ENCODE measurements at regions not wholly inside any gene's neighbourhood (a gene's known extent, or its start where the extent isn't known, plus 50 kb on each side); places are given as distances from the start of the nearest gene placed in this dataset.
"Not testable (repeated sequence)": the region's sequence is repeated elsewhere in the genome, so short reads cannot be mapped to it uniquely, and the experiment has no call there.

GRCh38 chr14:43789458-43789857 lies 717.6 kb downstream of the FSCB start:
- TF ChIP-seq, protein P1, sequence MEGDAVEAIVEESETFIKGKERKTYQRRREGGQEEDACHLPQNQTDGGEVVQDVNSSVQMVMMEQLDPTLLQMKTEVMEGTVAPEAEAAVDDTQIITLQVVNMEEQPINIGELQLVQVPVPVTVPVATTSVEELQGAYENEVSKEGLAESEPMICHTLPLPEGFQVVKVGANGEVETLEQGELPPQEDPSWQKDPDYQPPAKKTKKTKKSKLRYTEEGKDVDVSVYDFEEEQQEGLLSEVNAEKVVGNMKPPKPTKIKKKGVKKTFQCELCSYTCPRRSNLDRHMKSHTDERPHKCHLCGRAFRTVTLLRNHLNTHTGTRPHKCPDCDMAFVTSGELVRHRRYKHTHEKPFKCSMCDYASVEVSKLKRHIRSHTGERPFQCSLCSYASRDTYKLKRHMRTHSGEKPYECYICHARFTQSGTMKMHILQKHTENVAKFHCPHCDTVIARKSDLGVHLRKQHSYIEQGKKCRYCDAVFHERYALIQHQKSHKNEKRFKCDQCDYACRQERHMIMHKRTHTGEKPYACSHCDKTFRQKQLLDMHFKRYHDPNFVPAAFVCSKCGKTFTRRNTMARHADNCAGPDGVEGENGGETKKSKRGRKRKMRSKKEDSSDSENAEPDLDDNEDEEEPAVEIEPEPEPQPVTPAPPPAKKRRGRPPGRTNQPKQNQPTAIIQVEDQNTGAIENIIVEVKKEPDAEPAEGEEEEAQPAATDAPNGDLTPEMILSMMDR (IDR thresholded peaks at IDR 0.05; ENCODE audit: low read depth, low read length), result no peak
- H3K27me3 ChIP-seq, result no peaks in the 10 kb centered on the region
- no peak overlapping the region for H3K4me3 ChIP-seq (ENCODE audit: low read depth, low read length)
- H3K4me1 ChIP-seq, result no peaks in the 10 kb centered on the region
- DNase-seq, result no peak
- H3K36me3 ChIP-seq, result no peaks in the 10 kb centered on the region
- H3K9me3 ChIP-seq, result no peaks in the 10 kb centered on the region

DNA sequence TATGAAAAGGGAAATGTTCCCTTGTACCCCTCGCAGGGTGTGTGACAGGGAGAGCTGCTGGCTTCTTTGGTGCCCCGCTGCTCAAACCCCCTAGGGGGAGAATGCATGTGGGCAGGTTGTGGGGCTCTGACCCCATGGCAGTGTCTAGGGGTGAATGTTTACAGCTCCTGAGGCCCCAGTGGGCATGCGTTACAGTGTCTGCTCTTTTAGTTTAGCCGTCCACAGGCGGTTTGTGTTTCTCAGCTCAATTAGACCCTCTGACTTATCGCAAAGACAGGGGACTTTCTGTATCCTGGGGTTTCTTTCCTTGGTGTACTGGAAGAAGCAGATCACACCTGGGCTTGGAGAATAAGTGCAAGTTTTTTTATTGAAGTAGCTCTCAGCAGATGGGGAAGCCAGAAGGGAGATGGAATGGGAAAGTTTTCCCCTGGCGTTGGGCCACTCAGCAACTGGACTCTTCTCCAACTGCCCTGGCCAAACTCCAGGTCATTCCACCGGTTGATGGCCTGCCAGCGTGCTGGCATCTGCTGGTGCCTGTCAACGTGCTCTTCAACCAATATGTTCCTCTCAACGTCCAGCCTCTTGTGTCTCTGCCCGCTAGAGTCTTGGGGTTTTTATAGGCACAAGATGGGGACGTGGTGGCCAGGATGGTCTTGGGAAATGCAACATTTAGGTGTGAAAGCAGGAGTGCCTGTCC lies 720.9 kb downstream of the FSCB start:
- no peak for DNase-seq
- Histone ChIP-seq H3K27me3 (no peaks in the 10 kb centered on the region), H3K4me3 (ENCODE audit: low read depth, low read length) (no peak overlapping the region), H3K36me3 (no peaks in the 10 kb centered on the region), H3K9me3 (no peaks in the 10 kb centered on the region; the same call in 1 of the 2 replicates), H3K4me1 (no peaks in the 10 kb centered on the region)
- TF ChIP-seq, protein P1 (IDR thresholded peaks at IDR 0.05; ENCODE audit: low read depth, low read length), result no peak

DNA sequence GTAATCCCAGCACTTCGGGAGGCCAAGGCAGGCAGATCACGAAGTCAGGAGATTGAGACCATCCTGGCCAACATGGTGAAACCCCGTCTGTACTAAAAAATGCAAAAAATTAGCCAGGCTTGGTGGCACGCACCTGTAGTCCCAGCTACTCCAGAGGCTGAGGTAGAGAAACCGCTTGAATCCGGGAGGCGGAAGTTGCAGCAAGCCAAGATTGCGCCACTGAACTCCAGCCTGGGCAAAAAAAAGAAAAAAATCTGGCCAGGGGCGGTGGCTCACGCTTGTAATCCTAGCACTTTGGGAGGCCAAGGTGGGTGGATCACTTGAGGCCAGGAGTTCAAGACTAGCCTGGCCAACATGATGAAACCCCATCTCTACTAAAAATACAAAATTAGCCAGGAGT lies 722.7 kb downstream of the FSCB start:
- not testable (repeated sequence) for H3K9me3 ChIP-seq; H3K27me3 ChIP-seq; H3K4me3 ChIP-seq (ENCODE audit: low read depth, low read length); H3K36me3 ChIP-seq; DNase-seq; H3K4me1 ChIP-seq

GRCh38 chr14:43778937-43779639 lies 728.0 kb downstream of the FSCB start:
- H3K9me3 ChIP-seq, result no peaks in the 10 kb centered on the region; the same call in 1 of the 2 replicates
- H3K36me3 ChIP-seq, result no peaks in the 10 kb centered on the region
- H3K4me3 ChIP-seq (ENCODE audit: low read depth, low read length), result no peak overlapping the region
- no peaks in the 10 kb centered on the region for H3K27me3 ChIP-seq
- no peak for DNase-seq
- H3K4me1 ChIP-seq, result no peaks in the 10 kb centered on the region
- TF ChIP-seq, protein P1 (IDR thresholded peaks at IDR 0.05; ENCODE audit: low read depth, low read length), result no peak

DNA sequence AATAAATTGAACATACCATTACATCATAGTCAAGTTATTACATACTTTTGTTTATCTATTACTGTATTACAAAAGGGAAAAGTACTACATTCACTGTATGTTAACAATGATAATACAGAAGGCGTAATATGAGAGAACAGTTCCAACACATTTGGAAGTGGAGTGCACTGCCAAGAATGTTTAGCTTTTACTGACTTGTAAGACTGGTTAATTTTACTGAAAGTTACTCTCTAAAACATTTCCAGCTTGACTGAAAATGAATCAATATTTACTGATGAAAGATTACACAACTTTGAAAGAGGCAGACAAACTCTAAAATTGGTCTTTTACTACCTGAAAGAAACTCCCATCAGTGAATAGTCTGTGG lies 728.5 kb downstream of the FSCB start:
- no peaks in the 10 kb centered on the region; the same call in 1 of the 2 replicates for H3K9me3 ChIP-seq
- H3K36me3 ChIP-seq, result no peaks in the 10 kb centered on the region
- H3K4me3 ChIP-seq (ENCODE audit: low read depth, low read length), result no peak overlapping the region
- H3K4me1 ChIP-seq, result no peaks in the 10 kb centered on the region
- TF ChIP-seq, protein P1 (IDR thresholded peaks at IDR 0.05; ENCODE audit: low read depth, low read length), result no peak
- DNase-seq, result no peak
- no peaks in the 10 kb centered on the region for H3K27me3 ChIP-seq

- H3K4me1 ChIP-seq, result no peaks in the 10 kb centered on the region
- no peak overlapping the region for H3K4me3 ChIP-seq (ENCODE audit: low read depth, low read length)
- no peak for DNase-seq
- no peaks in the 10 kb centered on the region for H3K36me3 ChIP-seq
- H3K27me3 ChIP-seq, result no peaks in the 10 kb centered on the region
- TF ChIP-seq, protein P1 (IDR thresholded peaks at IDR 0.05; ENCODE audit: low read depth, low read length), result no peak
- H3K9me3 ChIP-seq, result no peaks in the 10 kb centered on the region
Observed at GRCh38 chr14:43765474-43765873, 741.6 kb downstream of the FSCB start.

All from BE2C (cell line).